ENCODE measurements at regions not wholly inside any gene's neighbourhood (a gene's known extent, or its start where the extent isn't known, plus 50 kb on each side); places are given as distances from the start of the nearest gene placed in this dataset.

DNA sequence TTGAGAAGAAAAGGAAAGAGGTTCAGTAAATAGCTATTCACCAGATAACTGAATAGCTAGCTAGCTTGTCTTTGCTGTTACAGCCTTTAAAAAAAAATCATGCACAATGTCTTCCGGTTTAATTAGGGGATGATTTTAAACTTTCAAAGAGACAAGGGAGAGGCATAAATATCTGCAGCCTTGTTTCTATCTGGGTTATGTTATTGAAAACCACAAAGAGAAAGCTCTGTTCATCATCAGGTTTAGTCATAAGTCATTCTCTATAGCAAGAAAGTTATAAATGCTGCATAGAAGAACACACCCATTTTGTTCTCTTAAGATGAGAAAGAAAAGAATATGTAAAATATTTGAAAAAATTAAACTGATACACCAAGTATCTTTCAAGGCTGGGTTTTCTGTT, 1046.9 kb downstream of the AACS start:
- H3K27me3 ChIP-seq (ENCODE audit: insufficient read depth, low read length): no peaks in the 10 kb centered on the region
- WGBS (ENCODE audit: extremely low coverage, insufficient read length, low lambda C conversion rate): no CpG with 5 or more reads among the region's 1 CpG
- no peak overlapping the region for H2AK5ac ChIP-seq (ENCODE audit: insufficient read length, low read length)
- Mint-ChIP-seq H3K9me3 (peaks cover 4 to 5% of the 10 kb centered on the region in 2 experiments; a peak in 4 of 5 replicates), H3K36me3 (ENCODE audit: insufficient read depth in 1 of 3, low read depth in 3 of 3) (0 out of 7 replicates have a peak, but pooled peaks cover 0 to 4% (median 0%) of the 10 kb centered on the region in 3 experiments), H3K27me3 (ENCODE audit: low read depth) (peaks cover 18% of the 10 kb centered on the region), H3K4me3 (no peak overlapping the region), H3K4me1 (peaks cover 20 to 22% of the 10 kb centered on the region in 2 experiments), H3K27ac (no peak overlapping the region)
- H3T11ph ChIP-seq (ENCODE audit: low read length): no peak overlapping the region
- H3K23me2 ChIP-seq (ENCODE audit: insufficient read length, low read depth, low read length, poor library complexity, severe bottlenecking): no peaks in the 10 kb centered on the region
- TF ChIP-seq, protein P1, sequence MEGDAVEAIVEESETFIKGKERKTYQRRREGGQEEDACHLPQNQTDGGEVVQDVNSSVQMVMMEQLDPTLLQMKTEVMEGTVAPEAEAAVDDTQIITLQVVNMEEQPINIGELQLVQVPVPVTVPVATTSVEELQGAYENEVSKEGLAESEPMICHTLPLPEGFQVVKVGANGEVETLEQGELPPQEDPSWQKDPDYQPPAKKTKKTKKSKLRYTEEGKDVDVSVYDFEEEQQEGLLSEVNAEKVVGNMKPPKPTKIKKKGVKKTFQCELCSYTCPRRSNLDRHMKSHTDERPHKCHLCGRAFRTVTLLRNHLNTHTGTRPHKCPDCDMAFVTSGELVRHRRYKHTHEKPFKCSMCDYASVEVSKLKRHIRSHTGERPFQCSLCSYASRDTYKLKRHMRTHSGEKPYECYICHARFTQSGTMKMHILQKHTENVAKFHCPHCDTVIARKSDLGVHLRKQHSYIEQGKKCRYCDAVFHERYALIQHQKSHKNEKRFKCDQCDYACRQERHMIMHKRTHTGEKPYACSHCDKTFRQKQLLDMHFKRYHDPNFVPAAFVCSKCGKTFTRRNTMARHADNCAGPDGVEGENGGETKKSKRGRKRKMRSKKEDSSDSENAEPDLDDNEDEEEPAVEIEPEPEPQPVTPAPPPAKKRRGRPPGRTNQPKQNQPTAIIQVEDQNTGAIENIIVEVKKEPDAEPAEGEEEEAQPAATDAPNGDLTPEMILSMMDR (conservative IDR thresholded peaks at IDR 0.05): no peak
- H3K4me1 ChIP-seq (ENCODE audit: insufficient read depth, low read length): no peaks in the 10 kb centered on the region
- H3K4me2 ChIP-seq (ENCODE audit: insufficient read depth, insufficient read length, low read length): no peak overlapping the region
- H2BK15ac ChIP-seq (ENCODE audit: low read depth, low read length): no peak overlapping the region
- no peak overlapping the region for H4K8ac ChIP-seq (replicated peaks; ENCODE audit: insufficient read length, low read depth, low read length)
- H2BK5ac ChIP-seq (ENCODE audit: insufficient read length, low read length): no peak overlapping the region
- no peaks in the 10 kb centered on the region for H3K79me2 ChIP-seq (ENCODE audit: insufficient read depth, low read length)
- H2BK20ac ChIP-seq (ENCODE audit: low read depth, low read length, poor library complexity, severe bottlenecking): no peak overlapping the region
- H4K20me1 ChIP-seq (ENCODE audit: control insufficient read depth, insufficient read depth, insufficient read length): no peaks in the 10 kb centered on the region
- no peak overlapping the region for H3K23ac ChIP-seq (ENCODE audit: insufficient read length, low read depth, low read length)
- no peaks in the 10 kb centered on the region for H3K79me1 ChIP-seq (ENCODE audit: insufficient read depth, low read depth, low read length, poor library complexity, severe bottlenecking)
- no peak for DNase-seq
- H3K18ac ChIP-seq (ENCODE audit: insufficient read length, low read depth, low read length): no peak overlapping the region
- H2BK12ac ChIP-seq (ENCODE audit: insufficient read length, low read depth, low read length): no peak overlapping the region
- H3K4ac ChIP-seq (ENCODE audit: low read depth, low read length): no peak overlapping the region
- H3K9ac ChIP-seq (ENCODE audit: extremely low read depth, insufficient read length, low read length): no peak overlapping the region
- H2BK120ac ChIP-seq (ENCODE audit: low read depth, low read length, poor library complexity, severe bottlenecking): no peak overlapping the region
- no peaks in the 10 kb centered on the region for H3K9me3 ChIP-seq (ENCODE audit: control insufficient read depth, low read depth, low read length)
- no peak overlapping the region for H3K27ac ChIP-seq (ENCODE audit: insufficient read length, low read depth, low read length)
- H4K5ac ChIP-seq (ENCODE audit: insufficient read length, low read depth, low read length): no peak overlapping the region
- H3K14ac ChIP-seq (ENCODE audit: insufficient read depth, low read length): no peak overlapping the region
- H4K91ac ChIP-seq (ENCODE audit: insufficient read length, low read depth, low read length): no peak overlapping the region
- H3K56ac ChIP-seq (ENCODE audit: insufficient read length, low read depth, low read length): no peak overlapping the region
- H2AFZ ChIP-seq (ENCODE audit: low read length): no peak overlapping the region

Data from H9 (cell line).